Loucy (cell line): ENCODE measurements at regions not wholly inside any gene's neighbourhood (a gene's known extent, or its start where the extent isn't known, plus 50 kb on each side); places are given as distances from the start of the nearest gene placed in this dataset.

Source experiments
- H2AFZ ChIP-seq: fragments of 200-600 bp; sonication (generic); 2 replicates; pipeline ENCODE4 v1.6.0; 2016; ENCODE audit warnings: antibody characterized with exemption, mild to moderate bottlenecking, low read length, moderate library complexity
- H3F3A ChIP-seq: fragments of 200-600 bp; 2 replicates; pipeline ENCODE4 v1.6.0; 2016; ENCODE audit warnings: antibody characterized with exemption, low read depth, mild to moderate bottlenecking
- H3K27me3 ChIP-seq: fragments of 200-600 bp; sonication (generic); 2 replicates; pipeline ENCODE4 v1.6.1; 2014; ENCODE audit warnings: low read length, mild to moderate bottlenecking; ENCODE audit not compliant: insufficient read depth, poor library complexity, severe bottlenecking
- H3K36me3 ChIP-seq: fragments of 200-600 bp; sonication (generic); 2 replicates; pipeline ENCODE4 v1.6.1; 2016; ENCODE audit warnings: low read length; ENCODE audit not compliant: insufficient read depth
- H3K4me1 ChIP-seq: fragments of 200-600 bp; sonication (generic); 2 replicates; pipeline ENCODE4 v1.5.1; 2014; ENCODE audit warnings: low read length, mild to moderate bottlenecking; ENCODE audit not compliant: insufficient read depth, poor library complexity, severe bottlenecking
- H3K4me2 ChIP-seq: fragments of 200-600 bp; sonication (generic); 2 replicates; pipeline ENCODE4 v1.6.0; 2014; ENCODE audit warnings: antibody characterized with exemption, low read length, low read depth, mild to moderate bottlenecking; ENCODE audit not compliant: poor library complexity, severe bottlenecking
- H3K4me3 ChIP-seq: fragments of 200-600 bp; sonication (generic); 2 replicates; pipeline ENCODE4 v1.5.1; 2014; ENCODE audit warnings: low read length, mild to moderate bottlenecking, mixed read lengths; ENCODE audit not compliant: poor library complexity, severe bottlenecking
- H3K79me2 ChIP-seq: fragments of 200-600 bp; sonication (generic); 2 replicates; pipeline ENCODE4 v1.6.1; 2014; ENCODE audit warnings: low read length; ENCODE audit not compliant: insufficient read depth
- H3K9ac ChIP-seq: fragments of 200-600 bp; sonication (generic); 2 replicates; pipeline ENCODE4 v1.6.0; 2014; ENCODE audit warnings: mild to moderate bottlenecking, low read depth, low read length, moderate library complexity; ENCODE audit not compliant: poor library complexity, severe bottlenecking
- H3K9me2 ChIP-seq: fragments of 200-600 bp; sonication (generic); replicated peaks from 2 replicates; pipeline ENCODE4 v1.6.1; 2016; ENCODE audit warnings: low read depth, low read length, mixed read lengths
- H3K9me3 ChIP-seq: fragments of 200-600 bp; sonication (generic); 2 replicates; pipeline ENCODE4 v1.6.1; 2014; ENCODE audit warnings: mild to moderate bottlenecking, antibody characterized with exemption, low read length, low read depth; ENCODE audit not compliant: insufficient read depth
- H4K20me1 ChIP-seq: fragments of 200-600 bp; sonication (generic); 2 replicates; pipeline ENCODE4 v1.6.0; 2014; ENCODE audit warnings: antibody characterized with exemption, low read length, mild to moderate bottlenecking; ENCODE audit not compliant: insufficient read depth, poor library complexity, severe bottlenecking
- CTCF ChIP-seq: fragments of 200-600 bp; sonication (generic); conservative IDR thresholded peaks from 2 replicates; pipeline ENCODE4 v1.5.1; 2014; ENCODE audit warnings: mild to moderate bottlenecking, antibody characterized with exemption, low read length
- EZH2phosphoT487 ChIP-seq: fragments of 200-600 bp; IDR thresholded peaks from 2 replicates; pipeline ENCODE4 v1.6.1; 2018; ENCODE audit warnings: antibody characterized with exemption, mild to moderate bottlenecking, moderate library complexity, borderline replicate concordance

GRCh38 chr5:26662806-26663360, 375.5 kb downstream of the CDH9 start:
- H3K9ac ChIP-seq: no peak overlapping the region
- no peaks in the 10 kb centered on the region for H3K9me3 ChIP-seq
- H3K27me3 ChIP-seq: no peaks in the 10 kb centered on the region
- TF ChIP-seq CTCF (no peak), EZH2phosphoT487 (no peak)
- H2AFZ ChIP-seq: no peak overlapping the region
- no peaks in the 10 kb centered on the region for H3F3A ChIP-seq
- H3K79me2 ChIP-seq: no peaks in the 10 kb centered on the region
- no peaks in the 10 kb centered on the region for H4K20me1 ChIP-seq
- H3K9me2 ChIP-seq: no peaks in the 10 kb centered on the region
- H3K36me3 ChIP-seq: no peaks in the 10 kb centered on the region
- no peaks in the 10 kb centered on the region for H3K4me1 ChIP-seq
- no peak overlapping the region for H3K4me3 ChIP-seq
- H3K4me2 ChIP-seq: no peak overlapping the region

GRCh38 chr5:26660116-26660515, 378.3 kb downstream of the CDH9 start:
- Histone ChIP-seq H3K9ac (no peak overlapping the region), H3K4me1 (no peaks in the 10 kb centered on the region), H3K27me3 (no peaks in the 10 kb centered on the region), H3K36me3 (no peaks in the 10 kb centered on the region), H3F3A (no peaks in the 10 kb centered on the region), H4K20me1 (no peaks in the 10 kb centered on the region), H3K79me2 (no peaks in the 10 kb centered on the region), H3K9me2 (no peaks in the 10 kb centered on the region), H3K9me3 (no peaks in the 10 kb centered on the region), H3K4me2 (no peak overlapping the region), H2AFZ (no peak overlapping the region), H3K4me3 (no peak overlapping the region)
- no peak for TF ChIP-seq EZH2phosphoT487

DNA sequence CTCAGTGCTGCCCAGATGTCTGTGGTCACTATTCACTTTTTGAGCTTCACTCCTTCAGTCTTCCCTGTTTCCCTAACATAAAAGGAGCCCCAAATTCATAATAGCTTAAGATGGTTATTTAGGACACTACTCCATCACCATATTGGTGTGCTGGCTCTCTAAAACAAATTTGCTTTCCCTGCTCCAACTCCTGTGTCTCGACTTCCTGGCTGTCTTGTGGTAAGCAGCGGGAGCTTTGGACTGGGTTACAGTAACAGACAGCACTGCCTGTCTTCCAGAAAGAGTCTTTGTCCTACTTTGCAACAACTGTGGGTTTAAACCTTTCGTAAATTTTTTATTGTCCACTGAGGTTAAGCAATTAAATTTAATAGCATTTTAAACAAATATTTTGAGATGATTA, 389.4 kb downstream of the CDH9 start:
- no peak overlapping the region for H3K4me3 ChIP-seq
- H3K36me3 ChIP-seq: no peaks in the 10 kb centered on the region
- H2AFZ ChIP-seq: no peak overlapping the region

More for the DNA sequence above, 389.4 kb downstream of the CDH9 start:
- no peaks in the 10 kb centered on the region for H3K9me2 ChIP-seq
- no peaks in the 10 kb centered on the region for H3K9me3 ChIP-seq
- TF ChIP-seq EZH2phosphoT487: no peak
- no peak for TF ChIP-seq CTCF
- H3K4me2 ChIP-seq: no peak overlapping the region
- H3K79me2 ChIP-seq: no peaks in the 10 kb centered on the region
- no peaks in the 10 kb centered on the region for H3K27me3 ChIP-seq
- no peaks in the 10 kb centered on the region for H4K20me1 ChIP-seq
- H3F3A ChIP-seq: no peaks in the 10 kb centered on the region
- H3K9ac ChIP-seq: no peak overlapping the region
- H3K4me1 ChIP-seq: no peaks in the 10 kb centered on the region
